LNCaP clone FGC (cell line): ENCODE measurements at regions not wholly inside any gene's neighbourhood (a gene's known extent, or its start where the extent isn't known, plus 50 kb on each side); places are given as distances from the start of the nearest gene placed in this dataset.

ENCODE experiments used
- DNase-seq: peaks from one replicate; pipeline ENCODE4 v3.0.0-alpha.2; 2011; ENCODE audit warnings: low read depth
- H3K4me3 ChIP-seq: 2 replicates; pipeline ENCODE4 v1.5.1; 2011; ENCODE audit warnings: mild to moderate bottlenecking, low read depth, low read length, control low read depth
- TF ChIP-seq, protein P1 (sequence below): IDR thresholded peaks from 2 replicates; pipeline ENCODE4 v1.5.1; 2012; ENCODE audit warnings: mild to moderate bottlenecking; ENCODE audit not compliant: control insufficient read depth, insufficient read depth; ENCODE audit errors: extremely low read depth

DNA sequence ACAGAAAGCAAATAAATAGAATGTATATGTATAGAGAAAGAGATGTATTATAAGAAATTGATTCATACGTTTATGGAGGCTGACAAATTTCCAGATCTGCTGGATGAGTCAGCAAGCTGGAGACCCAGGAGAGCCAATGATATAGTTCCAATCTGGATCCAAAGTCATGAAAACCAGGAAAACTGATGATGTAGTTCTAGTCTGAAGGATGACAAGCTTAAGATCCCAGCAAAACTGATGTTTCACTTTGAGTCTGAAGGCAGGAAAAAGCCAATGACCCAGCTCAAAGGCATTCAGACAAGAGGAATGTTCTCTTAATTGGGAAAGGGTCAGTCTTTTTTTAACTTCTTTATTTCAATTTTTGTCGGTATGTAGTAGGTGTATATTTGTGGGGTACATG is 102.6 kb downstream of the LHFPL1 start:
- TF ChIP-seq, protein P1, sequence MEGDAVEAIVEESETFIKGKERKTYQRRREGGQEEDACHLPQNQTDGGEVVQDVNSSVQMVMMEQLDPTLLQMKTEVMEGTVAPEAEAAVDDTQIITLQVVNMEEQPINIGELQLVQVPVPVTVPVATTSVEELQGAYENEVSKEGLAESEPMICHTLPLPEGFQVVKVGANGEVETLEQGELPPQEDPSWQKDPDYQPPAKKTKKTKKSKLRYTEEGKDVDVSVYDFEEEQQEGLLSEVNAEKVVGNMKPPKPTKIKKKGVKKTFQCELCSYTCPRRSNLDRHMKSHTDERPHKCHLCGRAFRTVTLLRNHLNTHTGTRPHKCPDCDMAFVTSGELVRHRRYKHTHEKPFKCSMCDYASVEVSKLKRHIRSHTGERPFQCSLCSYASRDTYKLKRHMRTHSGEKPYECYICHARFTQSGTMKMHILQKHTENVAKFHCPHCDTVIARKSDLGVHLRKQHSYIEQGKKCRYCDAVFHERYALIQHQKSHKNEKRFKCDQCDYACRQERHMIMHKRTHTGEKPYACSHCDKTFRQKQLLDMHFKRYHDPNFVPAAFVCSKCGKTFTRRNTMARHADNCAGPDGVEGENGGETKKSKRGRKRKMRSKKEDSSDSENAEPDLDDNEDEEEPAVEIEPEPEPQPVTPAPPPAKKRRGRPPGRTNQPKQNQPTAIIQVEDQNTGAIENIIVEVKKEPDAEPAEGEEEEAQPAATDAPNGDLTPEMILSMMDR = no peak
- no peak overlapping the region for H3K4me3 ChIP-seq
- no peak for DNase-seq

DNA sequence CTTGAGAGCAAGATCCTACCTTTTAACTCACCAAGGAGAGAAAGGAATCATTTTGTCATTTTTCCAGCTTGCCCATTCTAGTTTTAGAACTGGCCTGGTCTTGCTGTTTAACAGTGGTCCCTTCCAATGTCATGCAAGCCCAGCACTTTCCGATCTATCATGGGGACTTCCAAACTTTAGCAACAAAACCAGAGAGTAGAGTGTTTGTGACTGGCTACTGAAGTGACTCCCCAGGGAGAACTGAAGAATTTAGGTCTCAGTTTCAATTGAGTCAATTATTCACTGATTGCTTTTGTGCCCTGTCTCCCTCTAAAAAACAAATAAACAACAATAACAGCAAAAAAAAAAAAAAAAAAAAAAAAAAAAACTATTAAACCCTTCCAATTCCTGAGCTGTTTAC is 108.3 kb downstream of the LHFPL1 start:
- TF ChIP-seq, protein P1 = no peak
- no peak overlapping the region for H3K4me3 ChIP-seq
- DNase-seq = no peak

DNA sequence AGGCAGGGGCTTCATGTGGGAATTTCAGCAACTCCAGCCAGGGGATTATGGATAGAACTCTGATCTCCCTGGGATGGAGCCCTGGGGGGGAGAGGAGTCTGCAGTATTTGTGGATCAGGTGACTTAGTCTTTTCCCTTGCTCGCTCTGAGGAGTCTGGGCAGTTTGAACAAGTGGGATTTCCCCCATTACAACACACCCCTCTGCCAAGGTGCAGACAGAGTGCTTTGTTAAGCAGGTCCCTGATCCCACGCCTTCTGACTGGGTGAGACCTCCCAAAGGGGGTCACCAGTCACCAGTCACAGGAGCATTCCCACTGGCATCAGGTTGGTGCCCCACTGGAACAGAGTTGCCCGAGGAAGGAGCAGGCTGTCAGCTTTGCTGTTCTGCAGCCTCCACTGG is 123.9 kb downstream of the LHFPL1 start:
- DNase-seq = no peak
- no peak overlapping the region for H3K4me3 ChIP-seq
- TF ChIP-seq, protein P1 = no peak

DNA sequence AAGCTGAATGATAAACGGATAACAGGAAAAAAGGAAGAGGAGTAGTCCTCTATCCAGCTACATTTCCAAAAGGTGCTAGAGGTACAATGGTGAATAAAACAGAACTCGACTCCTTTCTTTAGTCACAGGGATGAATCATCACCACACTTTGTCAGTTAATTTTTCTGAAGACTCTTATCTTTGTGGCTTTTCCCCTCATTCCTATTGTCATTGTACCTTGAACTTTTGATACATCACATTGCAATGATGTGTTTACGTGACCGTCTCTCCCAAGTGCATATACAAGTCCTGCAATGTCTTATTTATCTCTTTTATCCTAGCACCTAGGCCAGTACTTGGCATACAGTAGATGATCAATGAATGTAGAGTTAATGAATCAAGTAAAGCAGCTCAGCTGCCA is 134.7 kb downstream of the LHFPL1 start:
- TF ChIP-seq, protein P1 = no peak
- H3K4me3 ChIP-seq = no peak overlapping the region
- no peak for DNase-seq

DNA sequence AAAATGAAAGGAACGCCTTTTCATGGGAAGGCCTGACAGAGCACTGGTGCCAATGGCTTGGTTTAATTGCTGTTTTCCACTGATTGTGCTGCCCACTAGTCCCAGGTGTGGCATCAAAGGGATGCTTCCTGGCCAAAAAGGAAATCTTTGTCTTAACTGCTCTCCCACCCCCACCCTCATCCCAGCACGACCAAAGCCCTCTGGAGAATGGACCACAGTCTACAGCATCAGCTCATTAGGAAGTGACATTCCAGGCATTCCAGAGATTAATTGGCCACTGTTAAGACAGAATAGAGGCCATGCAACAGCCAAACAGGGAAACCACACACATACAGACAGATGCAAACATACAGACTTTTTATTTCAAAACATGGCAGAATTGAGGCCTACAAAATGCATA is 143.2 kb downstream of the LHFPL1 start:
- H3K4me3 ChIP-seq = no peak overlapping the region
- TF ChIP-seq, protein P1 = no peak
- DNase-seq = no peak

DNA sequence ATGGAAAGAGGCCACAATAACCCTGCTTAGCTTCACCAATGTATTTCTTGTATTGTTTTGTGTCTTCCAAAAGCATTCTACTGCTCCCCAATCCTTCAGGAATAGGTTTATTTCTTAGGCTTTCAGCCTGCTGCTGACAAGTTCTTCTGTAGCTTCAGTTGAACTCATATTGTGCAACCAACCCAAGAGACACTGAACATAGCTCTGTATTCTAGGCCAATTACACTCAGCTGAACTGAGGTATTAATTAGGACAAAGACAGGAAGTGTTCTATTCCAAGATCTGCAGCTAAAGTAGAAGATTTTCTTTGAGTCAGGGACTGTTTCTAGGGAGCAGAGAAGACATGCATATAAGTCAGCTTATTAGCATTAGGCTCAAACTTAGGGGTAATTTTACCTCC is 151.8 kb downstream of the LHFPL1 start:
- TF ChIP-seq, protein P1 = no peak
- no peak overlapping the region for H3K4me3 ChIP-seq
- no peak for DNase-seq

DNA sequence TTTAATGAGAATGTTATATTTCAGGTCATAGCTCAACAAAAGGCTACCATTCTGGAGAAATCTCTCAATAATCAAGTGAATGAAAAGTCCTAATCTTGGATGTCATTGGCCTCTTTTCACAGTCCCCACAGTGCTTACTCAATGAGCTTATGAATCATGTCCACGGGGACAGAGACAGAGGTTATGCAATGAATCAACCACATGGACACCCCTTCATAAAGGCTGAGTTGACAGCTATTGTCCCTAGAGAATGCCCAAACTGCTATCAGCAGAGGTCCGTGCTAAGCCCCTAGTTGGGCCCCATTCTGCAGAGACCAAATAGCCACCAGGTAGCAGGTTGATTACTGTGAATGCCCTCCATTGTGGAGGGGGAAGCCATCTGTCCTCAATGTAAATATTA is 158.1 kb downstream of the LHFPL1 start:
- TF ChIP-seq, protein P1 = no peak
- DNase-seq = no peak
- no peak overlapping the region for H3K4me3 ChIP-seq
